SJCRH30 (cell line): ENCODE measurements at regions not wholly inside any gene's neighbourhood (a gene's known extent, or its start where the extent isn't known, plus 50 kb on each side); places are given as distances from the start of the nearest gene placed in this dataset.
"Not testable (repeated sequence)": the region's sequence is repeated elsewhere in the genome, so short reads cannot be mapped to it uniquely, and the experiment has no call there.

ENCODE experiments used
- DNase-seq, 2 experiments: peaks; one replicate each; pipeline ENCODE4 v3.0.0-alpha.2; 2015 to 2020
- H3K27ac ChIP-seq: fragments of 250-450 bp; sonication (Bioruptor Pico); 2 replicates; pipeline ENCODE4 v1.5.1; 2020; ENCODE audit warnings: mild to moderate bottlenecking, moderate library complexity
- H3K27me3 ChIP-seq: fragments of 250-450 bp; sonication (Bioruptor Pico); 2 replicates; pipeline ENCODE4 v1.5.1; 2020; ENCODE audit warnings: mild to moderate bottlenecking, moderate library complexity
- H3K36me3 ChIP-seq: fragments of 250-450 bp; sonication (Bioruptor Pico); 2 replicates; pipeline ENCODE4 v1.5.1; 2020; ENCODE audit warnings: mild to moderate bottlenecking, moderate library complexity
- H3K4me1 ChIP-seq: fragments of 250-450 bp; sonication (Bioruptor Pico); 2 replicates; pipeline ENCODE4 v1.5.1; 2020; ENCODE audit warnings: mild to moderate bottlenecking, moderate library complexity
- H3K4me3 ChIP-seq: fragments of 250-450 bp; sonication (Bioruptor Pico); 2 replicates; pipeline ENCODE4 v1.5.1; 2020; ENCODE audit warnings: mild to moderate bottlenecking, moderate library complexity
- H3K9me3 ChIP-seq: fragments of 250-450 bp; sonication (Bioruptor Pico); replicated peaks from 2 replicates; pipeline ENCODE4 v1.5.1; 2020; ENCODE audit warnings: mild to moderate bottlenecking, moderate library complexity

- H3K36me3 ChIP-seq, DNase-seq, H3K4me3 ChIP-seq, H3K27ac ChIP-seq, H3K27me3 ChIP-seq, H3K9me3 ChIP-seq, H3K4me1 ChIP-seq: not testable (repeated sequence)
These were observed 1123.9 kb downstream of the MRPL39 start for GRCh38 chr21:24483361-24483760.

DNA sequence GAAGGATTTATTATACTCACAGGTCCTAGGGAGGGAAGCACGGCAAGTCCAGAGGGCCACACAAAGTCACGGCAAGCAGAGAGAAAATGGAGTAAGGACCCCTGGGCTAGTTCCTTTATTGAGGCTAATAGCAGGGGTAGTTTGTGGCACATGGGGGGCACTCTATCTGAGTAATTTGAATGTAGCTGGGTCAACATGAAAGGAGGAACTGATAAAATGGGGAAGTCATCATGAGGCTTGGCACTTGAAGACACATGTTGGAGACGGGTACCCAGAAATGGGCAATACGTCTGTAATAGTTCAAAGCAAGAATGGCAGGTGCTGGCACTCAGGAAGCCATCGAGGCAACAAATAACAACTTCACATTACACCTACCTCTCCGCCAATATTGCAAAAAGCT lies 1136.4 kb downstream of the MRPL39 start:
- DNase-seq = no peak
- Histone ChIP-seq H3K27me3 (no peaks in the 10 kb centered on the region), H3K4me3 (no peak overlapping the region), H3K9me3 (no peaks in the 10 kb centered on the region), H3K27ac (no peak overlapping the region), H3K4me1 (no peaks in the 10 kb centered on the region), H3K36me3 (no peaks in the 10 kb centered on the region)

DNA sequence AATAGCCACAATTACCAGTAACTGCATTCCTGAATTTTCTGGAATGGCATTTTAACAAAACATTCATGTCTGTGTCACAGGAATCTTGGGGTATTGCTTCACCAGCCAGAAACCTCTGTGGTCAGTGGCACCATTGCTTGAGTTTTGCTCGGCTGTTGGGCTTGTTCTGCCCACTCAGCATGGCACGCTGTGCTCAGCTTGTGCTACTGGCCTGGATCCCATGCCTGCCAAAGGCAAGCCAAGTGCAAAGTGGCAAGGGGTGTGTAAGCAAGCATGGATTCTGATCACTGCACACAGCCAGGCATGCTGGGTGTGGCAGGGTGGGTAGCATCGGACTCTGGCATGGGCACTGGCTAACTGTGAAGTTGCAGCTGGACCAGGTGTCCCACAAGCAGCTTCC lies 1150.9 kb downstream of the MRPL39 start:
- no peaks in the 10 kb centered on the region for H3K27me3 ChIP-seq
- no peak for DNase-seq
- no peaks in the 10 kb centered on the region for H3K4me1 ChIP-seq
- H3K4me3 ChIP-seq = no peak overlapping the region
- no peak overlapping the region for H3K27ac ChIP-seq
- H3K36me3 ChIP-seq = no peaks in the 10 kb centered on the region
- no peaks in the 10 kb centered on the region for H3K9me3 ChIP-seq

GRCh38 chr21:24450119-24450518 lies 1157.2 kb downstream of the MRPL39 start:
- no peaks in the 10 kb centered on the region for H3K9me3 ChIP-seq
- no peak overlapping the region for H3K27ac ChIP-seq
- H3K27me3 ChIP-seq = no peaks in the 10 kb centered on the region
- no peaks in the 10 kb centered on the region for H3K4me1 ChIP-seq
- no peak for DNase-seq
- H3K36me3 ChIP-seq = no peaks in the 10 kb centered on the region
- H3K4me3 ChIP-seq = no peak overlapping the region

DNA sequence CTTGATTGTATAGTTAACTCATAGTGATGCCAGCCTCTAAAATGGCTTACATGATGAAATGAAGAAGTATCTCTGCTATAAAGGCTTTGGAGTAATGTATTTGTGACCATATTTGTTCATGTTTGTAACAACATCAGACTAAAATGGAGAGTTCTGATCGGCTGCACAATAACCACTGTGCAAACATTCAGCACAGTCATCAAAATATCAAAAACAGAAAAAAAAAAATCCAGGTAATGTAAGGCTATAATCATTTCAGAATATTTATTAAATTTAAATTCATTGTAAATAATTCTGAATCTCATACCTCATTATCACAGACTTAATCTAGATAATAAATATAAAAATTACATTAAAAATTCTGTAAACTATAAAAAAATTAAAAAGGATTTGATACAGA lies 1161.8 kb downstream of the MRPL39 start:
- H3K27ac ChIP-seq = no peak overlapping the region
- H3K27me3 ChIP-seq = no peaks in the 10 kb centered on the region
- no peaks in the 10 kb centered on the region for H3K9me3 ChIP-seq
- no peak overlapping the region for H3K4me3 ChIP-seq
- DNase-seq = no peak
- H3K36me3 ChIP-seq = no peaks in the 10 kb centered on the region
- no peaks in the 10 kb centered on the region for H3K4me1 ChIP-seq

DNA sequence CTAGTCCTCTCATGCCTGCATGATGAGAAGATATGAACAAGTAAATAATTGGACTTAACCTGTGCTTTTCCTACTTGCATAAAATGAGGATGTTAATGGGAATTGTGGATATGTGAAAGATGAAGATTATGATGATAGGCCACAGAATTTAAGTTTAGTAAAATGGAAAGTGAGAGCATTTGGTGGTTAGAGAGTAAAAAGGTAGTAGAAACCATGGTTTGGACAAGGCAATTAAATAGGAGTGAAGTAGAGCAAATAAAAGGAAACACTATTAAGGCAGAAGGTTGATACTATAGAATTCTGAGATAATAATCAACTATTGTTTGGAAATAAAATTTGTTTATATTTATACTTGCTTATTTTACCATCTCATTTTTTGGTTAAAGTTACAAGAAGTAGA lies 1162.5 kb downstream of the MRPL39 start:
- Histone ChIP-seq H3K4me1 (no peaks in the 10 kb centered on the region), H3K27me3 (no peaks in the 10 kb centered on the region), H3K9me3 (no peaks in the 10 kb centered on the region), H3K36me3 (no peaks in the 10 kb centered on the region), H3K27ac (no peak overlapping the region), H3K4me3 (no peak overlapping the region)
- DNase-seq = no peak

GRCh38 chr21:24436236-24436635 lies 1171.0 kb downstream of the MRPL39 start:
- no peak for DNase-seq
- no peaks in the 10 kb centered on the region for H3K4me1 ChIP-seq
- no peak overlapping the region for H3K27ac ChIP-seq
- no peak overlapping the region for H3K4me3 ChIP-seq
- H3K36me3 ChIP-seq = no peaks in the 10 kb centered on the region
- H3K9me3 ChIP-seq = no peaks in the 10 kb centered on the region
- no peaks in the 10 kb centered on the region for H3K27me3 ChIP-seq

DNA sequence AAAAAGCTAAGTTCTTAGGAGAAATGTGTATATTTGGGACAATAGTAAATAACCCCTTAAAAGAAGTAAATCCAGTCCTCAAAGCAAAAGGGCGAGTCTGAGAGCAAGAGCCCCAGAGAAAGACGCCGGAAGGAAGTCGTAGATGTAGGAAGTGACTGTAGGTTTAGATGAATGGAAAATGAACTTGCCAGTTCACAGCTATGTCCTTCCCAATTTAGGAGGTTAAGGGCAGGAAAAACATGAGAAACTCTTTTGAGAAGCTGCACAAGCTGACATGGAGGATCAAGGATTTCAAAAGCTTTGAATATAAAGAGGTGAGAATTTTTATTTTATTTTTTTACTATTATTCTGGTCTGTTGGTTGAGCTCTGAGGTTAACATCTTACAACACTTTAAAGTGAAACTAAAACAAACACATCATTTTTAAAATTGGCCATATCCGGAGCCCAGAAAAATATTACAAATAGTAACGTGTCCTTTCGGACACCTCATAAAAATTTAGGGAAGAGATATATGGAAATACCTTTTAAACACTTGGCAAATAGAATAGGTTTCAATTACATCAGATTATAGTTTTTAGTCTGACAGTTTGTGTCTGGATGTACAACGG lies 1178.6 kb downstream of the MRPL39 start:
- Histone ChIP-seq H3K4me1 (no peaks in the 10 kb centered on the region), H3K27me3 (no peaks in the 10 kb centered on the region), H3K9me3 (no peaks in the 10 kb centered on the region), H3K4me3 (no peak overlapping the region), H3K36me3 (no peaks in the 10 kb centered on the region), H3K27ac (no peak overlapping the region)
- no peak for DNase-seq

DNA sequence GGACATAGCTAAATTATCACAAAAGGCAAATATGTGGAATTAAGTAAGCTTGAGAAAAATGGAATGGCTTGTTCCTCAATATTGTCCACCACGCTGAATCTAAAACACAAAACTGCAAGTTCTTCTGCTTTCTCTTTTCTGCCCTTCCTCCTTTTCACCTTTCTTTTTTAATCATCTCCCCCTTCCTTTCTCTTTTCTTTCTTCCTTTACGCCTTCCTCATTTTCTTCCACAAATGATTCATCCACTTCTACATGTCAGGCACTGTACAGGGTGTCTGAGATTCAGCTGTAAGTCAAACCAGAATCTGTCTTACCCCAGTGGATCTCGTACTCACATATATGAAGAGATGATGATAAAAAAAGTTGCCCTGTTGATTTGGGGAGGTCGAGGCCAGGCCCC lies 1182.5 kb downstream of the MRPL39 start:
- no peak overlapping the region for H3K27ac ChIP-seq

DNA sequence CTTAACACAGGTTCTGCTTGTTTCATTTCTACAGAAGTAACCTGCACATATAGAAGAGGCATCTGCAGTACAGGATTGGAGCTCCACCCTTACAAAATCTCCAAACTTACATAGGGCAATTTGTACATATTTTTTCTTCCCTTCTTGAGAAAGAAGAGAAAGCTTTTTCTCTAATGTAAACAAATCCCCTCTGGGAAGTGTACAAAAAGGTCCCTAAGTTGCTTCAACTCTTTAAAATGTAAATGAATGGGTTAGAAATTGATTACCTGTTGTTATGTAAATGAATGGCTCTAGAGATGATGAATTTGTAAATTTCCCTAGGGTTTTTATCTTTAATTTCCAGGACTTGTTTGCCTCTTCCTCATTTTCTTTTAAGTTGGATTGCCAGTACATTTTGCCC lies 1183.7 kb downstream of the MRPL39 start:
- Histone ChIP-seq H3K36me3 (no peaks in the 10 kb centered on the region), H3K4me1 (no peaks in the 10 kb centered on the region), H3K27ac (no peak overlapping the region), H3K27me3 (no peaks in the 10 kb centered on the region), H3K4me3 (no peak overlapping the region), H3K9me3 (no peaks in the 10 kb centered on the region)
- no peak for DNase-seq

More for the DNA sequence above, 1182.5 kb downstream of the MRPL39 start:
- Histone ChIP-seq H3K4me3 (no peak overlapping the region), H3K27me3 (no peaks in the 10 kb centered on the region), H3K36me3 (no peaks in the 10 kb centered on the region), H3K4me1 (no peaks in the 10 kb centered on the region), H3K9me3 (no peaks in the 10 kb centered on the region)
- DNase-seq = no peak

DNA sequence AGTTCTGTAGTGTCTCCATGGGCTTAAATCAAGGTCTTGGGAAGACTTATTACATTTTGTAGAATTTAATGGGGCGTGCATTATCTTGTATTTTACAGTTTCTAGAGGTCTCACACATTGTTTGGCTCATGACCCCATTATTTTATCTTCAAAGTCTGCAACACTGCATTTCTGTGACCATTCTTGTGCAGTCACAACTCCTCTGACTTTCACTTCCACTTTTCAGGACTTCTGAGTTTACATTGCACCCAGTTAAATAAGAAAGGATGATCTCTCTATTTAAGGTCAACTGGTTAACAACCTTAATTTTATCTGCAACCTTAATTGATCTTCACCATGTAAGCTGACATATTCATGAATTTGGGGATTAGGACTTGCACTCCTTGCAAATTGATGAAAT lies 1186.6 kb downstream of the MRPL39 start:
- no peak overlapping the region for H3K4me3 ChIP-seq
- DNase-seq = no peak
- no peaks in the 10 kb centered on the region; the same call in 1 of the 2 replicates for H3K27me3 ChIP-seq
- H3K9me3 ChIP-seq = no peaks in the 10 kb centered on the region
- no peaks in the 10 kb centered on the region for H3K4me1 ChIP-seq
- H3K27ac ChIP-seq = no peak overlapping the region
- no peaks in the 10 kb centered on the region for H3K36me3 ChIP-seq

DNA sequence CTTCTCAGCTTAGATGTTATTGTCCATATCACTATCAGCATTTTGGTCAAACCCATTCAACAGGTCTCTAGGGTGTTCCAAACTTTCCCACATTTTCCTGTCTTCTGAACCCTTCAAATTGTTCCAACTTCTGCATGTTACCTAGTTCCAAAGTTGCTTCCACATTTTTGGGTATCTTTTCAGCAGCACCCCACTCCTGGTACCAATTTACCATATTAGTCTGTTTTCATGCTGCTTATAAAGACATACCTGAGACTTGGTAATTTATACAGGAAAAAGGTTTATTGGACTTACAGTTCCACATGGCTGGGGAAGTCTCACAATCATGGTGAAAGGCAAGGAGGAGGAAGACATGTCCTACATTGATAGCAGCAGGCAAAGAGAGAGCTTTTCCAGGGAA lies 1187.6 kb downstream of the MRPL39 start:
- not testable (repeated sequence) for DNase-seq, H3K4me1 ChIP-seq, H3K36me3 ChIP-seq, H3K9me3 ChIP-seq, H3K27ac ChIP-seq, H3K4me3 ChIP-seq, H3K27me3 ChIP-seq

- H3K4me3 ChIP-seq = no peak overlapping the region
- H3K27me3 ChIP-seq = no peaks in the 10 kb centered on the region; the same call in 1 of the 2 replicates
- DNase-seq = no peak
- H3K9me3 ChIP-seq = no peaks in the 10 kb centered on the region
- no peaks in the 10 kb centered on the region for H3K4me1 ChIP-seq
- H3K36me3 ChIP-seq = no peaks in the 10 kb centered on the region
- no peak overlapping the region for H3K27ac ChIP-seq
These were observed 1188.6 kb downstream of the MRPL39 start for GRCh38 chr21:24418671-24419070.

- Histone ChIP-seq H3K27me3 (no peaks in the 10 kb centered on the region), H3K4me1 (no peaks in the 10 kb centered on the region), H3K36me3 (no peaks in the 10 kb centered on the region), H3K9me3 (no peaks in the 10 kb centered on the region), H3K4me3 (no peak overlapping the region), H3K27ac (no peak overlapping the region)
- no peak for DNase-seq
These were observed 1195.9 kb downstream of the MRPL39 start for GRCh38 chr21:24411429-24411828.

- Histone ChIP-seq H3K27ac (no peak overlapping the region), H3K4me3 (no peak overlapping the region), H3K9me3 (no peaks in the 10 kb centered on the region), H3K36me3 (no peaks in the 10 kb centered on the region), H3K27me3 (no peaks in the 10 kb centered on the region), H3K4me1 (no peaks in the 10 kb centered on the region)
- no peak for DNase-seq
These were observed 1204.1 kb downstream of the MRPL39 start for GRCh38 chr21:24403221-24403620.

DNA sequence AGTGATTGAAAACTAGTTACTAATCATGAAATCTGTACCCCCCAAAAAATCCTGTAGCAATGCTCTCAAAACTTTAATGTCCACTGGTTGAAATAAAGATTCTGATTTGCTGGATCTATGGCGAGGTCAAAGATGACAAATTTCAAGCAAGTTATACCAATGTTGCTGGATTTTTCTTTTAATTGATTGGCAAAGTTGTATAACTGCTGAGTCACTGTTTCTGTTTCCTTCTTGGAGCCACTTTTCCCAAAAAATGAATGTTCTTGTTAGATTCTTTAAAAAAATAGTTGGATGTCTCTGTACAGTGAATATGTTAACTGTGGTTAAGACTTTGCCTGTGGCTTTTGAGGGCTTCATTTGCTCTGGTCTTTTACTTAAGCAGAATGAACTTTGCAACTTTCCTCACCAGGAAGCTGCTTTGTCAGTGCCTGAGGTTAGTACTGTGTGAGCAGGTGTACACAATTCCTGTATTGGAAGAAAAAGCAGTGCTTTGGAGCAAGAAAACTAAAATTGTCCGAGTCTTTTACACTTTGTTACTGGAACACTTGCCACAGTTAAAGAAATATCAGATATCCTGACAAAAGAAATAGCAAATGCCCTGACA lies 1211.9 kb downstream of the MRPL39 start:
- Histone ChIP-seq H3K4me1 (no peaks in the 10 kb centered on the region), H3K27ac (no peak overlapping the region), H3K4me3 (no peak overlapping the region), H3K27me3 (no peaks in the 10 kb centered on the region), H3K36me3 (no peaks in the 10 kb centered on the region), H3K9me3 (no peaks in the 10 kb centered on the region)
- no peak for DNase-seq
